ENCODE measurements at regions not wholly inside any gene's neighbourhood (a gene's known extent, or its start where the extent isn't known, plus 50 kb on each side); places are given as distances from the start of the nearest gene placed in this dataset.

DNA sequence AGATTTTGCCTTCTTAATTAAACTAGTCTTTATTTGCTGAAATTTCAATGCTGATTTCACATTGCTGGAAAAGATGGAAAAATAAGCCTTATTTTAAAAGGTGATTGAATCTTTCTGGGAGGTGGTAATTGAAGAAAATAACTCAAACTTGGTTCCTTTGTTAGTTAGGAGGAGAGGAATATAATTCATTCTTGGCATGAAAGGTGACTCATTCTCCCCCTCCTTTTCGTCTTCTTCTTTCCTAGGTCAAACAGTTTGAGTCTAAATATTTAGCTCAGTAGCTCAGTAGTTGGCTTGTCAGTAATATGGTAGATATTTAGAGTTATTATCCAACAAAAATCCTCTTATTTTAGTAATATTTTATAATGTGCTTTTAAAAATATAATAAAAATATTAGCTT lies 353.9 kb upstream of the MEF2C start:
- DNase-seq, result no peak

GRCh38 chr5:89233462-89233861 lies 350.5 kb upstream of the MEF2C start:
- DNase-seq, result no peak

DNA sequence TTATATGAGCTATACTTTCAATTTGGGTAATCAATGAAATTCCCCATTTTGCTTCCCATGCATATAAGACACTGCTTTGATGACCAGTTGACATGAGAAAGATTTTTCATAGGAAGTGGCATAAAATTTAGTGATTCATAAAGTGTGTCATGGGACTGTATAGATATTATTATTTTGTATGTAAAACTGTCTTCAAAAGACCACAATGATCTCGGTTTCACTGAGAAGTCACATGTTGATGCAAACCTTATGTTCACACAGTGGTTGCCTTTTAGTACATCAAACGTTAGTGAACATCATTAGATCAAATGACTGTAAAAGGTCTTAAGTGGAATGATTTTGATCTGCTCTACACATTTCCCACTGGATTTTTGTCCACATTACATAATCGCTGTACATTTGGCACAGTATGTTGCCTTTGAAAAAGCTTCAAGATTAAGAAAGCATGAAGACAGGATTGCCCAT lies 349.2 kb upstream of the MEF2C start:
- DNase-seq, result no peak

GRCh38 chr5:89230178-89230577 lies 347.2 kb upstream of the MEF2C start:
- no peak for DNase-seq

GRCh38 chr5:89229331-89230070 lies 346.5 kb upstream of the MEF2C start:
- DNase-seq, result no peak

- no peak for DNase-seq
Measured at GRCh38 chr5:89228355-89228754, 345.4 kb upstream of the MEF2C start.

DNA sequence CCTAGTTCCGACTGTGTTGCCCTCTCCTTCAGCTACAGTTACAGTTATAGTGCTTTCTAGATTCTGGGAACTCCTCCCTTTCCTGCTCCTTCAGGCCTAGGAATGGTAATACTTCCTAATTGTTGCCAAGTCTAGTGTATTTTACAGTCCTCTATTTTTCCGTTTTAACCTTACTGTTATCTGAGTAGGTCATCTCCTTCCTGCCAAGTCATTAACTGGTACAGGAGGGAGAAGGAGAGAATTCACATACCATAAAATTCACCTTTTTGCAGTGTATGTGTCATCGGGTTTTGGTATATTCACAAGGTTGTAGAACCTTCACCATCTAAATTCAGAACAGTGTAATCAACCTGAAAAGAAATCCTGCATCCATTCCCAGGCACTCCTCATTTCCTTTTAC lies 335.4 kb upstream of the MEF2C start:
- DNase-seq, result no peak

GRCh38 chr5:89216606-89217005 lies 333.6 kb upstream of the MEF2C start:
- DNase-seq, result no peak

DNA sequence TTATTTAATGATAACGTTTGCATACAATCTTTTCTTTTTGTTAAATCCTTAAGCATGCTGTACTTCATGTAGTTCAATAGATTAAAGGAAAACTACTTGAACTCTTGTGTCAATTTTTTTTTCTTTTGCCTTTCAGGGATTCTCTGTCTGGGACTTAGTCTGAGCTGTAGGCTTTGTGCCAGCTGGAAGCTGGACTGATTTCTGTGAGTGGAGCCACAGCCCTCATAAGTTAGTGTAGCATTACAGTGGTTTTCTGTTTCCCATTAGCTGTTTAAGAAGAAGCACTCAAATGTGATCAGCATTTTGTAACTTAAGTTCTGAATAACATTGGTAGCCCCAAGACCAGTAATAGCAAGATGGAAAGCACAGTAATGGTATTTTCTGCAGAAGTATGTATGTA lies 330.6 kb upstream of the MEF2C start:
- DNase-seq, result no peak

DNA sequence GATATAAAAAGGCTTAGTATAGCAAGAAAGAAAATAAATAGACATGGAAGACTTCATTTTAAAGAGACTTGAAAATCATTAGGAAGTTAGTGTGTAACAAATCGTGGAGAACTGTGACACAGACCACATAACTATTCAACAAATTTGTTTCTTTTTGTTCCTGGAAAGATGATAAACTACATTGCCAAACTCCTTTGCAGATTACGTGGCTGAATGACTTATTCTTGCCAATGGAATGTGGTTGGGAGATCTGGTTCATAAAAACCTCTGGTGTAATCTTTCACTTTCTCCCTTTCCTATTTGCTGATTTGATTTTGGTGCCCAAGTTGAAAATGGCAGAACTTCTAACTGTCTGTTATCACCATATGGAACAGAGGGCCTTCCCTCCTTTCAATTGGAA lies 328.9 kb upstream of the MEF2C start:
- DNase-seq, result no peak

DNA sequence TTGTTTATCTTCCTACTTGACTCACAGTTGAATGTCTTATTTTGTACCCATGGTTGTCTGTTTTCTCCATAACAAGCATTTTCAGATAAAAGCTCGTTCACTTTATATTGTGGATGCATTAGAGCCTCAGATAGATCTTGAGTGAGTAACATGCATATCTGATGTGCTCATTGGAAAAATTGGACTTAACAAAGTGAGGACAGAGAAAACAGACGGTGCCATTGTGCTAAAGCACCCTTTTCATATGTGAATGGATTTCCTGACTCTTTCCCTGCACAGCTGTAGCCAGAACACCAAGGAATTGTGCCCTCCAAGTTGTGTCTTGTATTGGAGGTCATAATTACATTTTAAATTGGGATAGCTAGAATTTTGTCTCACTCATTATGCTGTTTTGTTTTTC lies 325.8 kb upstream of the MEF2C start:
- DNase-seq, result no peak

DNA sequence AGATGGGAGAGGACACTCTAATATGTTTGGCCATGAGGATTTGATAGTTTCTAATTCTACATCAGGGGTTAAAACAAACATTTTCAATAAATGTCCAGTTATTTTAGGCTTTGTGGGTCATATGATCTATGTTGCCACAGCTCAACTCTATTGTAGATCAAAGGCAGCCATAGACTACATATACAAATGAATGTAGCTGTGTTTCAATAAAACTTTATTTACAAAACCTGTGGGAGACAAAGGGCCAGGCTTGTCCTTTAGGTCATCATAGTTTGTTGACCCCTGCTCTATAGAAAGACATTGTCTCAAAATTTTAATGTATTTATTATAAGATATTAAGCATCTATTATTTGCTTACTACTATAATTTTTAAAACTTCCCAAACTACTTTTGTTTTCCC lies 325.4 kb upstream of the MEF2C start:
- no peak for DNase-seq

DNA sequence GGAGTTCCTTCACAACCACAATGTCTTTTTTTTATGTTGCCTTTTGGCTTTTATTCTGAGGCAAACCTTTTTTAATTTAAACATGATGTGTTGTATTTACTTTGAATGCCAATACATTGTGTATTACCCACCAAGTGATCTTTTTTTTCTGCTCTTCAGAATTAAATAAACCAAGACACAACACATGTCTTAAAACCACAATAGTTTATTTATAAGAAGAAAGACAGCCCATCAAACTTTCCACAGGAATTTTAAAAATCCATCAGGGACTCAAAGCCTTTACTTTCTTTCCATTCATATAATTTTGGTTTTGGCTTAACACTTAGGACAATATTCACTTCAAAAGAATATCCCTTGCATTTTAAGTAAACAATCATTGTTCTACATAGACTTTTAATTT lies 321.8 kb upstream of the MEF2C start:
- DNase-seq, result no peak

- no peak for DNase-seq
Measured at GRCh38 chr5:89203611-89204010, 320.6 kb upstream of the MEF2C start.

DNA sequence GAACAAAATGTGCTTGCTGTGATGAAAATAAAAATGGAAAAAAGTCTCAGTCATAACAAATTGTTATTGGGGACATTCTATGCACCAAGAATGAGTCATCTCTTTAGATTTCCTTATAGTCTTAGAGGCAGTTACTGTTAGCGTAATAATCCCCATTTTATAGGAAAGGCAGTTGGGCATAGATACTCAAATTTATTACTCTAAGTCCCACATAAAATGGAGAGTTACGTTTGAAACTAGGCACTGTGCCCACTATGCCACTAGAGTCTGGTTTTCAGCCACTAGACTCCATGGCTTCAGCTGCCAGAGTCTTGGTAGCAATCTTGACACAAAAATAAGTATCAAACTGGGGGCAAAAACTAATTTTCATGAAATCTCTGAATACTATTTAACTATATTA lies 317.9 kb upstream of the MEF2C start:
- DNase-seq, result no peak

- DNase-seq, result no peak
Measured at GRCh38 chr5:89199306-89199705, 316.3 kb upstream of the MEF2C start.

- no peak for DNase-seq
Measured at GRCh38 chr5:89191374-89191773, 308.4 kb upstream of the MEF2C start.

GRCh38 chr5:89190515-89191265 lies 307.7 kb upstream of the MEF2C start:
- no peak for DNase-seq

DNA sequence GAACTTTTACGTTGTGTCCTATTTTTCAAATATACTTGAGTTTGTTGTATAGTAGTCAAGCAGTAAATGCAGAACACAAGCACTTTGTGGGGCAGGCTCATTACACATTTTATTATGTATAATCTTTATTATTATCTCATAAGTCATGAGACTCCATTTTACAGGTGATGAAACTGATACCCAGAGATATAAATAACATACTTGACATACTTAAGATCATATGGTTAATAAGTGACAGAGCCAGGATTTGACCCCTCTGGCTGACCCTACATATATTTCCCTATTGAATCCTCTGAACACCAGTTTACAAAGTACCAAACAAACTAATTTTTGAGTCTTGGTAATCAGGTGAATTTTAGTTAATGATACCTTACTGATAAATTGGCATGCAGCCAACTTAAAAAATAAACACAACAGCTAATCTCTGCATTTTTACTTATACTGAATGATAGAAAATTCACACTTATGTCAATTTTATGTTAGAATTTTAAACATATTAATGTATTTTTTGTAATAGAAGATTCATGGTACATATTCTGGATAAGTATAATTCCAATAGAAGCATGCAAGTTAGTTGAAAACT lies 305.0 kb upstream of the MEF2C start:
- DNase-seq, result no peak

GRCh38 chr5:89187268-89187667 lies 304.3 kb upstream of the MEF2C start:
- no peak for DNase-seq

- DNase-seq, result no peak
Measured at GRCh38 chr5:89181546-89181945, 298.6 kb upstream of the MEF2C start.

GRCh38 chr5:89179731-89180130 lies 296.7 kb upstream of the MEF2C start:
- DNase-seq, result no peak

DNA sequence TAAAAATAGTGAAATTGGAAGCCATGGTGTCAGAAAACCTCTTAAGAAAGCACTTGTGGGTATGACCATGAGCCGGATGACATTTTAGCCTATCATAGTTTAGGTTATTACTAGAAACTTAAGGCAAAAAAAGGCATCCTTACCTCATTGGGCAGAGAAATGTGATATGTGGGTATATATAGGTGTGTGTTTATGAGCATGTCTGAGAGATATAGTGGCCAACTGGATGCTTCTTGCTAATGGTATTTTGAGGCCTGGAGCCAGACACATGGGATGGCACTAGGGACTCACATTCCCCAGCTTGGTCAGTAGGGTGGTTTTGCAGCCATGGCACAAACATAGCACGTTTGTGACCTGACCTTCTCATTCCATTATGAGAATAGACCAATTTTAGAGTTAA lies 295.6 kb upstream of the MEF2C start:
- no peak for DNase-seq

DNA sequence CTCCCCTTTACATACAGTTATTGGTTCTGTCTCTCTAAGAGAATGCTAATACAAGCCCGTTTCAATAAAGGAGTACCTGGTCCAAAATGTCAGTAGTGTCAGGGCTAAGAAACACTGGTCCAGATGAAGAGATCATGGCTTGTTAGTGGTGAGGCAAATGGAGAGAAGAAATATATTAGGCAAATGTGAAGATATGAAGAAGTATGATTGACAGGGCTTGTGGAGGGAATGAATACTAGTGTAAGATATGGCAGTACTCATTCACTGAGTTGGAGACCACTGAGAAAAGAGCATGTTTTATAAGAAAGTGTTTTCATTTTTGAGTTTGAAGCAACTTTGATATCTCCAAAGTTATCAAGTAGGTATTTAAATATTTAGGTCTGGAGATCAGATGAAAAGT lies 290.5 kb upstream of the MEF2C start:
- DNase-seq, result no peak

Measured in DMS 273 treated with DMSO at 0.1 percent for 48 hours (cell line).